GM10847 (cell line): ENCODE measurements at regions not wholly inside any gene's neighbourhood (a gene's known extent, or its start where the extent isn't known, plus 50 kb on each side); places are given as distances from the start of the nearest gene placed in this dataset.

Experiments
- POLR2A ChIP-seq: IDR thresholded peaks from 2 replicates; pipeline ENCODE4 v1.6.1; 2011; ENCODE audit not compliant: insufficient read length; ENCODE audit errors: extremely low read depth

GRCh38 chrX:40530509-40530908, 50.3 kb upstream of the ATP6AP2 start:
- no peak for TF ChIP-seq POLR2A

GRCh38 chrX:40527543-40527942, 53.2 kb upstream of the ATP6AP2 start:
- TF ChIP-seq POLR2A, result no peak

- TF ChIP-seq POLR2A, result no peak
These were observed 54.4 kb upstream of the ATP6AP2 start for GRCh38 chrX:40526412-40526811.

- no peak for TF ChIP-seq POLR2A
These were observed 56.3 kb upstream of the ATP6AP2 start for GRCh38 chrX:40524423-40524822.

GRCh38 chrX:40523852-40524251, 56.9 kb upstream of the ATP6AP2 start:
- TF ChIP-seq POLR2A, result no peak

- no peak for TF ChIP-seq POLR2A
These were observed 58.8 kb upstream of the ATP6AP2 start for GRCh38 chrX:40521868-40522450.

GRCh38 chrX:40514376-40514775, 66.4 kb upstream of the ATP6AP2 start:
- TF ChIP-seq POLR2A, result no peak

- no peak for TF ChIP-seq POLR2A
These were observed 66.9 kb upstream of the ATP6AP2 start for GRCh38 chrX:40513835-40514234.

- TF ChIP-seq POLR2A, result no peak
These were observed 67.8 kb upstream of the ATP6AP2 start for GRCh38 chrX:40513012-40513411.

GRCh38 chrX:40511258-40511657, 69.5 kb upstream of the ATP6AP2 start:
- TF ChIP-seq POLR2A, result no peak

- TF ChIP-seq POLR2A, result no peak
These were observed 72.2 kb upstream of the ATP6AP2 start for GRCh38 chrX:40508560-40508959.

GRCh38 chrX:40506201-40506985, 74.4 kb upstream of the ATP6AP2 start:
- TF ChIP-seq POLR2A, result no peak

- no peak for TF ChIP-seq POLR2A
These were observed 75.8 kb upstream of the ATP6AP2 start for GRCh38 chrX:40504801-40505605.

- no peak for TF ChIP-seq POLR2A
These were observed 77.7 kb upstream of the ATP6AP2 start for GRCh38 chrX:40503094-40503493.

- no peak for TF ChIP-seq POLR2A
These were observed 78.1 kb upstream of the ATP6AP2 start for GRCh38 chrX:40502688-40503087.
